ENCODE measurements at regions not wholly inside any gene's neighbourhood (a gene's known extent, or its start where the extent isn't known, plus 50 kb on each side); places are given as distances from the start of the nearest gene placed in this dataset.

- TF ChIP-seq CTCF (conservative IDR thresholded peaks at IDR 0.05), result no peak
- TF ChIP-seq EZH2 (IDR thresholded peaks at IDR 0.05; ENCODE audit: low read depth), result no peak
Observed at GRCh38 chr1:238027366-238027765, 136.6 kb upstream of the ZP4 start.
